SK-N-SH (cell line): ENCODE measurements at regions not wholly inside any gene's neighbourhood (a gene's known extent, or its start where the extent isn't known, plus 50 kb on each side); places are given as distances from the start of the nearest gene placed in this dataset.

ENCODE experiments used
- SMC3 ChIP-seq: IDR thresholded peaks from 2 replicates; pipeline ENCODE4 v1.6.1; 2012; ENCODE audit warnings: low read depth, low read length, improper control_type of control experiment
- TF ChIP-seq, protein P1 (sequence below): IDR thresholded peaks from 2 replicates; pipeline ENCODE4 v1.6.1; 2012; ENCODE audit warnings: mild to moderate bottlenecking, low read depth, low read length, moderate library complexity
- TF ChIP-seq, protein P2 (sequence below): fragments of 200-600 bp; sonication (generic); IDR thresholded peaks from 2 replicates; pipeline ENCODE4 v1.6.1; 2017; ENCODE audit warnings: antibody characterized with exemption, mild to moderate bottlenecking, moderate library complexity

DNA sequence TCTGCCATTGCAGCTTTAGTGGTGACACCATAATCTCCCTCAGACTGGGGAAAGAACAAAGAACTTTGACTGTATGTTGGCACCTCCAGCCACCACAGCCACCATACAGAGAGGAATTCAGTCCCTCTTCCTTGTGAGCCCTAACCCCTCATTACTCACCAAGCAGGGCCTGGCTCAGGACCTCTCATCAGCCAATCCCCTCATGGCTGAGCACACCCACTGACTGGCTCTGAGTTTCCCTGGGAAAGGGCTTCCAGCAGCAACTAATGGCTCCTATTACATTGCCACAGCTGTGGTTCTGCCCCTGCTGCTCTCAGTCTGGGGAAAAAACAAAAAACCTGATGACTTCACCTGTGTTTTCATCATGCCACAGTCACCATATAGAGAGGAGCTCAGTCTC, 1482.6 kb downstream of the FAM133A start:
- TF ChIP-seq, protein P1, sequence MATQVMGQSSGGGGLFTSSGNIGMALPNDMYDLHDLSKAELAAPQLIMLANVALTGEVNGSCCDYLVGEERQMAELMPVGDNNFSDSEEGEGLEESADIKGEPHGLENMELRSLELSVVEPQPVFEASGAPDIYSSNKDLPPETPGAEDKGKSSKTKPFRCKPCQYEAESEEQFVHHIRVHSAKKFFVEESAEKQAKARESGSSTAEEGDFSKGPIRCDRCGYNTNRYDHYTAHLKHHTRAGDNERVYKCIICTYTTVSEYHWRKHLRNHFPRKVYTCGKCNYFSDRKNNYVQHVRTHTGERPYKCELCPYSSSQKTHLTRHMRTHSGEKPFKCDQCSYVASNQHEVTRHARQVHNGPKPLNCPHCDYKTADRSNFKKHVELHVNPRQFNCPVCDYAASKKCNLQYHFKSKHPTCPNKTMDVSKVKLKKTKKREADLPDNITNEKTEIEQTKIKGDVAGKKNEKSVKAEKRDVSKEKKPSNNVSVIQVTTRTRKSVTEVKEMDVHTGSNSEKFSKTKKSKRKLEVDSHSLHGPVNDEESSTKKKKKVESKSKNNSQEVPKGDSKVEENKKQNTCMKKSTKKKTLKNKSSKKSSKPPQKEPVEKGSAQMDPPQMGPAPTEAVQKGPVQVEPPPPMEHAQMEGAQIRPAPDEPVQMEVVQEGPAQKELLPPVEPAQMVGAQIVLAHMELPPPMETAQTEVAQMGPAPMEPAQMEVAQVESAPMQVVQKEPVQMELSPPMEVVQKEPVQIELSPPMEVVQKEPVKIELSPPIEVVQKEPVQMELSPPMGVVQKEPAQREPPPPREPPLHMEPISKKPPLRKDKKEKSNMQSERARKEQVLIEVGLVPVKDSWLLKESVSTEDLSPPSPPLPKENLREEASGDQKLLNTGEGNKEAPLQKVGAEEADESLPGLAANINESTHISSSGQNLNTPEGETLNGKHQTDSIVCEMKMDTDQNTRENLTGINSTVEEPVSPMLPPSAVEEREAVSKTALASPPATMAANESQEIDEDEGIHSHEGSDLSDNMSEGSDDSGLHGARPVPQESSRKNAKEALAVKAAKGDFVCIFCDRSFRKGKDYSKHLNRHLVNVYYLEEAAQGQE: no peak
- TF ChIP-seq, protein P2, sequence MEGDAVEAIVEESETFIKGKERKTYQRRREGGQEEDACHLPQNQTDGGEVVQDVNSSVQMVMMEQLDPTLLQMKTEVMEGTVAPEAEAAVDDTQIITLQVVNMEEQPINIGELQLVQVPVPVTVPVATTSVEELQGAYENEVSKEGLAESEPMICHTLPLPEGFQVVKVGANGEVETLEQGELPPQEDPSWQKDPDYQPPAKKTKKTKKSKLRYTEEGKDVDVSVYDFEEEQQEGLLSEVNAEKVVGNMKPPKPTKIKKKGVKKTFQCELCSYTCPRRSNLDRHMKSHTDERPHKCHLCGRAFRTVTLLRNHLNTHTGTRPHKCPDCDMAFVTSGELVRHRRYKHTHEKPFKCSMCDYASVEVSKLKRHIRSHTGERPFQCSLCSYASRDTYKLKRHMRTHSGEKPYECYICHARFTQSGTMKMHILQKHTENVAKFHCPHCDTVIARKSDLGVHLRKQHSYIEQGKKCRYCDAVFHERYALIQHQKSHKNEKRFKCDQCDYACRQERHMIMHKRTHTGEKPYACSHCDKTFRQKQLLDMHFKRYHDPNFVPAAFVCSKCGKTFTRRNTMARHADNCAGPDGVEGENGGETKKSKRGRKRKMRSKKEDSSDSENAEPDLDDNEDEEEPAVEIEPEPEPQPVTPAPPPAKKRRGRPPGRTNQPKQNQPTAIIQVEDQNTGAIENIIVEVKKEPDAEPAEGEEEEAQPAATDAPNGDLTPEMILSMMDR: no peak
- no peak for TF ChIP-seq SMC3
